H1 (cell line): ENCODE measurements at regions not wholly inside any gene's neighbourhood (a gene's known extent, or its start where the extent isn't known, plus 50 kb on each side); places are given as distances from the start of the nearest gene placed in this dataset.

Experiments used
- CTCF ChIA-PET: fragments of 300-600 bp; sonication (Branson Sonifier 250); formaldehyde crosslinking; loops from one replicate; lab custom pipeline; 2021; ENCODE audit not compliant: partially characterized antibody; lab: Charles Lee
- POLR2A ChIA-PET: fragments of 300-600 bp; sonication (Branson Sonifier 250); formaldehyde crosslinking; loops from one replicate; lab custom pipeline; 2021; ENCODE audit warnings: inconsistent platforms; ENCODE audit not compliant: partially characterized antibody; lab: Charles Lee
- DNase-seq, 2 experiments: peaks; one replicate each; pipeline versions ENCODE4 v3.0.0 to v3.0.0-alpha.2; 2010 to 2022; ENCODE audit warnings: low spot score in 2 of 2, low read depth in 1 of 2, mixed read lengths in 1 of 2
- FAIRE-seq: peaks from 2 replicates; lab custom pipeline; 2011; peaks lifted over from hg19 to GRCh38; lab: Jason Lieb, UNC
- H2AFZ ChIP-seq: 2 replicates; pipeline ENCODE4 v1.8.1; 2012; ENCODE audit warnings: low read length, inconsistent platforms
- H2AK5ac ChIP-seq: 2 replicates; pipeline ENCODE4 v1.6.1; 2013; ENCODE audit warnings: low read depth, low read length
- H2BK120ac ChIP-seq: replicated peaks from 2 replicates; pipeline ENCODE3; 2013; ENCODE audit warnings: low read depth, low read length, inconsistent platforms
- H2BK12ac ChIP-seq: 2 replicates; pipeline ENCODE4 v1.6.1; 2013; ENCODE audit warnings: low read depth, low read length
- H2BK15ac ChIP-seq: 2 replicates; pipeline ENCODE4 v1.6.1; 2013; ENCODE audit warnings: low read length
- H2BK20ac ChIP-seq: 2 replicates; pipeline ENCODE4 v1.6.1; 2013; ENCODE audit warnings: low read length
- H2BK5ac ChIP-seq: 2 replicates; pipeline ENCODE4 v1.6.1; 2013; ENCODE audit warnings: low read depth, low read length
- H3K14ac ChIP-seq: 2 replicates; pipeline ENCODE4 v1.6.1; 2013; ENCODE audit warnings: inconsistent platforms; ENCODE audit not compliant: insufficient read length
- H3K18ac ChIP-seq: 2 replicates; pipeline ENCODE4 v1.6.1; 2013; ENCODE audit warnings: low read length; ENCODE audit errors: extremely low read depth
- H3K23ac ChIP-seq: 2 replicates; pipeline ENCODE4 v1.6.1; 2013; ENCODE audit warnings: inconsistent platforms; ENCODE audit not compliant: insufficient read length
- H3K23me2 ChIP-seq: 2 replicates; pipeline ENCODE4 v1.6.1; 2013; ENCODE audit warnings: low read depth, low read length
- H3K27ac ChIP-seq: 2 replicates; pipeline ENCODE4 v1.6.1; 2011; ENCODE audit warnings: low read depth, low read length, inconsistent platforms
- H3K27me3 ChIP-seq, 4 experiments: replicated peaks in 1 of 4; 1 replicate in 1 of 4; 2 replicates in 3 of 4; pipeline versions ENCODE4 v1.6.1 to v1.8.1; 2011 to 2013; ENCODE audit warnings: low read length in 3 of 4, mild to moderate bottlenecking in 3 of 4, inconsistent platforms in 2 of 4, mixed read lengths in 2 of 4, moderate library complexity in 1 of 4; ENCODE audit not compliant: control insufficient read depth in 3 of 4, insufficient read depth in 3 of 4; ENCODE audit errors: extremely low read depth in 1 of 4
- H3K36me3 ChIP-seq, 4 experiments: 2 replicates each; pipeline versions ENCODE4 v1.6.1 to v1.8.1; 2011 to 2013; ENCODE audit warnings: mild to moderate bottlenecking in 4 of 4, low read length in 3 of 4, moderate library complexity in 2 of 4, control low read depth in 1 of 4, inconsistent platforms in 1 of 4; ENCODE audit not compliant: insufficient read depth in 4 of 4, control insufficient read depth in 2 of 4
- H3K4ac ChIP-seq: replicated peaks from 2 replicates; pipeline ENCODE3; 2013; ENCODE audit warnings: low read length, low read depth, mixed read lengths, inconsistent platforms; ENCODE audit not compliant: insufficient read length
- H3K4me1 ChIP-seq, 4 experiments: replicated peaks in 1 of 4; 1 replicate in 1 of 4; 2 replicates in 3 of 4; pipeline versions ENCODE4 v1.6.1 to v1.8.1; 2011 to 2013; ENCODE audit warnings: low read length in 3 of 4, inconsistent platforms in 2 of 4, mixed read lengths in 1 of 4; ENCODE audit not compliant: insufficient read depth in 4 of 4, control insufficient read depth in 3 of 4
- H3K4me2 ChIP-seq, 2 experiments: 2 replicates each; pipeline versions ENCODE4 v1.6.1 to v1.8.1; 2011 to 2013; ENCODE audit warnings: low read depth in 2 of 2, low read length in 2 of 2, control low read depth in 1 of 2, inconsistent platforms in 1 of 2, mild to moderate bottlenecking in 1 of 2; ENCODE audit not compliant: insufficient read depth in 1 of 2
- H3K4me3 ChIP-seq, 4 experiments: fragments of 200-600, 300-600 bp in 1 of 4; sonication (generic), shearing (Covaris generic), sonication (Bioruptor Twin) in 1 of 4; 2 replicates each; pipeline versions ENCODE4 v1.5.1 to v1.8.1; 2011 to 2016; ENCODE audit warnings: low read length in 4 of 4, low read depth in 3 of 4, control low read depth in 2 of 4, inconsistent platforms in 2 of 4, mild to moderate bottlenecking in 2 of 4, mixed read lengths in 1 of 4, moderate library complexity in 1 of 4; ENCODE audit not compliant: insufficient read depth in 2 of 4; ENCODE audit errors: extremely low read depth in 1 of 4
- H3K56ac ChIP-seq: replicated peaks from 2 replicates; pipeline ENCODE3; 2013; ENCODE audit warnings: low read depth, mild to moderate bottlenecking, mixed read lengths, low read length, inconsistent platforms; ENCODE audit not compliant: insufficient read length
- H3K79me1 ChIP-seq: 2 replicates; pipeline ENCODE4 v1.6.1; 2013; ENCODE audit warnings: low read depth, low read length, control low read depth
- H3K79me2 ChIP-seq, 2 experiments: 2 replicates each; pipeline versions ENCODE4 v1.6.1 to v1.8.1; 2012 to 2013; ENCODE audit warnings: low read length in 2 of 2, mild to moderate bottlenecking in 2 of 2, inconsistent platforms in 1 of 2; ENCODE audit not compliant: insufficient read depth in 2 of 2, control insufficient read depth in 1 of 2
- H3K9ac ChIP-seq, 4 experiments: replicated peaks in 1 of 4; 1 replicate in 1 of 4; 2 replicates in 3 of 4; pipeline versions ENCODE4 v1.6.1 to v1.8.1; 2011 to 2013; ENCODE audit warnings: low read depth in 3 of 4, low read length in 3 of 4, control low read depth in 2 of 4, mild to moderate bottlenecking in 2 of 4, moderate library complexity in 2 of 4, inconsistent platforms in 1 of 4; ENCODE audit errors: extremely low read depth in 1 of 4
- H3K9me3 ChIP-seq, 2 experiments: 2 replicates each; pipeline versions ENCODE4 v1.6.1 to v1.8.1; 2012 to 2013; ENCODE audit warnings: mild to moderate bottlenecking in 2 of 2, moderate library complexity in 2 of 2, control low read depth in 1 of 2, inconsistent platforms in 1 of 2, low read depth in 1 of 2, low read length in 1 of 2, mixed read lengths in 1 of 2; ENCODE audit not compliant: insufficient read depth in 2 of 2
- H4K20me1 ChIP-seq, 2 experiments: replicated peaks in 1 of 2; 2 replicates each; pipeline versions ENCODE3 to v1.8.1; 2011 to 2013; ENCODE audit warnings: inconsistent platforms in 2 of 2, low read length in 2 of 2, mild to moderate bottlenecking in 1 of 2; ENCODE audit not compliant: insufficient read depth in 2 of 2, control insufficient read depth in 1 of 2
- H4K5ac ChIP-seq: 2 replicates; pipeline ENCODE4 v1.6.1; 2013; ENCODE audit warnings: low read length, low read depth, mixed read lengths, inconsistent platforms; ENCODE audit not compliant: insufficient read length
- H4K8ac ChIP-seq: 2 replicates; pipeline ENCODE4 v1.8.0; 2013; ENCODE audit warnings: mild to moderate bottlenecking, moderate library complexity, low read length, inconsistent platforms; ENCODE audit not compliant: insufficient read depth; ENCODE audit errors: extremely low read depth
- H4K91ac ChIP-seq: replicated peaks from 2 replicates; pipeline ENCODE3; 2013; ENCODE audit warnings: low read length, mixed read lengths, inconsistent platforms; ENCODE audit not compliant: insufficient read length
- CEBPB ChIP-seq: IDR thresholded peaks from 2 replicates; pipeline ENCODE4 v1.6.1; 2012; ENCODE audit warnings: low read depth, low read length
- EGR1 ChIP-seq: IDR thresholded peaks from 2 replicates; pipeline ENCODE4 v1.6.1; 2011; ENCODE audit warnings: low read depth, low read length, borderline replicate concordance
- GABPA ChIP-seq: IDR thresholded peaks from 2 replicates; pipeline ENCODE4 v1.6.1; 2011; ENCODE audit warnings: mild to moderate bottlenecking, low read length, moderate library complexity, borderline replicate concordance; ENCODE audit not compliant: insufficient read depth
- HDAC2 ChIP-seq, 2 experiments: fragments of 300-600 bp in 1 of 2; sonication (generic) in 1 of 2; IDR thresholded peaks; 2 replicates each; pipeline ENCODE4 v1.6.1; 2011 to 2012; ENCODE audit warnings: low read depth in 2 of 2, low read length in 2 of 2, mild to moderate bottlenecking in 2 of 2, moderate library complexity in 2 of 2, borderline replicate concordance in 1 of 2, inconsistent platforms in 1 of 2
- HDAC6 ChIP-seq: IDR thresholded peaks from one replicate; pipeline ENCODE4 v1.7.1; 2012; ENCODE audit warnings: low read depth, mild to moderate bottlenecking, inconsistent platforms, low read length, moderate library complexity
- JUN ChIP-seq: IDR thresholded peaks from 2 replicates; pipeline ENCODE4 v1.6.1; 2011; ENCODE audit warnings: low read depth, mild to moderate bottlenecking, improper control_type of control experiment, low read length
- KDM4A ChIP-seq: IDR thresholded peaks from one replicate; pipeline ENCODE4 v1.7.1; 2012; ENCODE audit warnings: low read depth, mild to moderate bottlenecking, moderate library complexity, low read length, inconsistent platforms; ENCODE audit not compliant: severe bottlenecking
- KDM5A ChIP-seq: fragments of 200-600 bp; IDR thresholded peaks from 2 replicates; pipeline ENCODE4 v1.7.1; 2012; ENCODE audit warnings: mild to moderate bottlenecking, low read length, inconsistent platforms, mixed read lengths
- POLR2A ChIP-seq, 2 experiments: IDR thresholded peaks; 1 replicate in 1 of 2; 2 replicates in 1 of 2; pipeline ENCODE4 v1.6.1; 2011; ENCODE audit warnings: low read depth in 2 of 2, low read length in 2 of 2, mild to moderate bottlenecking in 2 of 2; ENCODE audit errors: control extremely low read depth in 1 of 2
- RNF2 ChIP-seq: fragments of 200-900, 300-1000 bp; sonication (generic); IDR thresholded peaks from 2 replicates; pipeline ENCODE4 v1.7.1; 2016; ENCODE audit warnings: borderline replicate concordance, low read depth, mild to moderate bottlenecking, antibody characterized with exemption, low read length; ENCODE audit not compliant: poor library complexity, severe bottlenecking; ENCODE audit errors: missing control alignments
- SIN3A ChIP-seq, 2 experiments: IDR thresholded peaks in 1 of 2; conservative IDR thresholded peaks in 1 of 2; 2 replicates each; pipeline ENCODE4 v1.6.1; 2011 to 2012; ENCODE audit warnings: low read length in 2 of 2, improper control_type of control experiment in 1 of 2, low read depth in 1 of 2, mild to moderate bottlenecking in 1 of 2
- SP2 ChIP-seq: IDR thresholded peaks from 2 replicates; pipeline ENCODE4 v1.6.1; 2012; ENCODE audit warnings: mild to moderate bottlenecking, low read length, inconsistent platforms
- SP4 ChIP-seq: IDR thresholded peaks from 2 replicates; pipeline ENCODE4 v1.6.1; 2012; ENCODE audit warnings: low read length, inconsistent platforms
- SRF ChIP-seq: IDR thresholded peaks from 2 replicates; pipeline ENCODE4 v1.6.1; 2011; ENCODE audit warnings: mild to moderate bottlenecking, low read depth, low read length, moderate library complexity
- TCF12 ChIP-seq: IDR thresholded peaks from 2 replicates; pipeline ENCODE4 v1.6.1; 2011; ENCODE audit warnings: low read depth, mild to moderate bottlenecking, low read length
- WGBS, 2 experiments: shearing (Covaris generic) in 1 of 2; methylation state at CpG; one replicate each; pipeline versions ENCODE4 v1.1.6 to v1.1.7; 2013 to 2015; ENCODE audit warnings: low lambda C conversion rate in 2 of 2, mixed read lengths in 2 of 2, inconsistent platforms in 1 of 2, low coverage in 1 of 2, missing lambda C conversion rate in 1 of 2; ENCODE audit not compliant: insufficient replicate concordance in 2 of 2, insufficient coverage in 1 of 2, insufficient read length in 1 of 2; ENCODE audit errors: extremely low coverage in 1 of 2, missing lambda C conversion rate in 1 of 2; 5-methylcytosine and 5-hydroxymethylcytosine counted together

DNA sequence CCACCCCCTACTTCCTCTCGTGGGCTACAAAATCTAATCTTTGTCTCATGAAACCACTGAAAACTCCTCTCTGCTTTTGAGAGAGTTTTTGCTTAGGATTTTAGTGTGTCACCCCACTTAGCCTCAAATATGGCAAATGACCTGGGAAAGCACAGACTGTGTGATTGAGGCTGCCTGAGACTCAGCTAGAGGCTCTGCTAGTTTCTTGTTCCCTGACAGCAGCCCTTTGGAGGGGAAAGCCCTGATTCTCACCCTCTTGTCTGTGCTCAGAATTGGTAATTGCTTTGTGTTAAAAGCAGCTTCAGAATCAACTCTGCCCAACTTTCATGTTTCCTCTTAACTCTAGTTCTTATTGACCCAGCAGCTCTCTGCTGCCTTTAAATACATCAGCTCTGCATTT is 85.6 kb upstream of the ZP4 start:
- Histone ChIP-seq H3K79me1 (no peaks in the 10 kb centered on the region), H3K4me2 (no peak overlapping the region), H3K36me3 (no peaks in the 10 kb centered on the region), H4K91ac (no peak overlapping the region), H3K79me2 (no peaks in the 10 kb centered on the region), H3K9me3 (no peaks in the 10 kb centered on the region), H3K4ac (no peak overlapping the region), H2BK20ac (no peak overlapping the region), H2BK15ac (no peak overlapping the region), H3K27me3 (no peaks in the 10 kb centered on the region), H3K9ac (no peak overlapping the region), H3K18ac (no peak overlapping the region), H2AFZ (peak overlapping the region; percentile 91), H3K4me3 (no peak overlapping the region), H2BK12ac (no peak overlapping the region), H3K27ac (no peak overlapping the region), H3K23ac (no peak overlapping the region), H3K56ac (no peak overlapping the region), H2BK120ac (no peak overlapping the region), H2AK5ac (no peak overlapping the region), H3K23me2 (no peaks in the 10 kb centered on the region), H4K5ac (no peak overlapping the region), H4K20me1 (no peaks in the 10 kb centered on the region), H4K8ac (no peak overlapping the region), H3K14ac (no peak overlapping the region), H2BK5ac (no peak overlapping the region), H3K4me1 (0 out of 7 replicates have a peak, but pooled peaks cover 0 to 2% (median 0%) of the 10 kb centered on the region in 4 experiments)
- POLR2A ChIA-PET, result no interaction called here
- CTCF ChIA-PET, result interaction anchor here (1.0 to 2.2 kb wide), 4 partner anchors 13 to 112 kb away, joined by 3 to 7 read pairs (median 3); no protein-coding TSS in a partner anchor
- 75% methylated on average over 1 of the region's 1 CpG; no CpG with 5 or more reads in 1 of the 2 experiments for WGBS, 2 experiments
- no peak for DNase-seq
- FAIRE-seq, result peak; percentile 55
- TF ChIP-seq HDAC2 (IDR thresholded peaks at IDR 0.05; ENCODE audit: borderline replicate concordance in 1 of 2, low read depth in 2 of 2, low read length in 2 of 2) (no peak), KDM5A (no peak), SRF (no peak), KDM4A (no peak), GABPA (no peak), CEBPB (no peak), HDAC6 (no peak), POLR2A (IDR thresholded peaks at IDR 0.05; ENCODE audit: control extremely low read depth in 1 of 2, low read depth in 2 of 2, low read length in 2 of 2) (no peak), TCF12 (no peak), JUN (no peak), SP2 (no peak), SIN3A (conservative IDR thresholded peaks at IDR 0.05 in 1 of 2, IDR thresholded peaks at IDR 0.05 in 1 of 2; ENCODE audit: low read depth in 1 of 2, low read length in 2 of 2) (no peak), SP4 (no peak), RNF2 (no peak), EGR1 (no peak)
